ENCODE measurements at regions not wholly inside any gene's neighbourhood (a gene's known extent, or its start where the extent isn't known, plus 50 kb on each side); places are given as distances from the start of the nearest gene placed in this dataset.

DNA sequence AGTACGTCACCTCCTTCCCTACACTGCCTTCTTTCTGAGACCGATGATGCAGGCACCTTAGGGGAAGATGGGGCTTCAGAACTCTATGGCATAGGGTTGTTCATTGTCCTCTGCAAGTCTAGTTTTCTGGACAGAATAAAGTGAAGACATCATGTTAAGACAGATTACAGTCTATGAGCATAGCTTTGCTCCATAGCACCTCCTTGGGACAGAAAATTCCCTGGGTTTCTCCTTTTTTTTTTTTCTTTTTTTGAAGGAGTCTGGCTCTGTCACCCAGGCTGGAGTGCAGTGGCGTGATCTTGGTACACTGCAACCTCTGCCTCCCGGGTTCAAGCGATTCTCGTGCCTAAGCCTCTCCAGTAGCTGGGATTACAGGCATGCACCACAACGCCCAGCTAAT is 119.8 kb upstream of the CADM1 start:
- H3K27ac ChIP-seq = no peak overlapping the region
- TF ChIP-seq ZFX (IDR thresholded peaks at IDR 0.05; ENCODE audit: borderline replicate concordance) = no peak
- TF ChIP-seq, protein P1, sequence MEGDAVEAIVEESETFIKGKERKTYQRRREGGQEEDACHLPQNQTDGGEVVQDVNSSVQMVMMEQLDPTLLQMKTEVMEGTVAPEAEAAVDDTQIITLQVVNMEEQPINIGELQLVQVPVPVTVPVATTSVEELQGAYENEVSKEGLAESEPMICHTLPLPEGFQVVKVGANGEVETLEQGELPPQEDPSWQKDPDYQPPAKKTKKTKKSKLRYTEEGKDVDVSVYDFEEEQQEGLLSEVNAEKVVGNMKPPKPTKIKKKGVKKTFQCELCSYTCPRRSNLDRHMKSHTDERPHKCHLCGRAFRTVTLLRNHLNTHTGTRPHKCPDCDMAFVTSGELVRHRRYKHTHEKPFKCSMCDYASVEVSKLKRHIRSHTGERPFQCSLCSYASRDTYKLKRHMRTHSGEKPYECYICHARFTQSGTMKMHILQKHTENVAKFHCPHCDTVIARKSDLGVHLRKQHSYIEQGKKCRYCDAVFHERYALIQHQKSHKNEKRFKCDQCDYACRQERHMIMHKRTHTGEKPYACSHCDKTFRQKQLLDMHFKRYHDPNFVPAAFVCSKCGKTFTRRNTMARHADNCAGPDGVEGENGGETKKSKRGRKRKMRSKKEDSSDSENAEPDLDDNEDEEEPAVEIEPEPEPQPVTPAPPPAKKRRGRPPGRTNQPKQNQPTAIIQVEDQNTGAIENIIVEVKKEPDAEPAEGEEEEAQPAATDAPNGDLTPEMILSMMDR (IDR thresholded peaks at IDR 0.05) = no peak

DNA sequence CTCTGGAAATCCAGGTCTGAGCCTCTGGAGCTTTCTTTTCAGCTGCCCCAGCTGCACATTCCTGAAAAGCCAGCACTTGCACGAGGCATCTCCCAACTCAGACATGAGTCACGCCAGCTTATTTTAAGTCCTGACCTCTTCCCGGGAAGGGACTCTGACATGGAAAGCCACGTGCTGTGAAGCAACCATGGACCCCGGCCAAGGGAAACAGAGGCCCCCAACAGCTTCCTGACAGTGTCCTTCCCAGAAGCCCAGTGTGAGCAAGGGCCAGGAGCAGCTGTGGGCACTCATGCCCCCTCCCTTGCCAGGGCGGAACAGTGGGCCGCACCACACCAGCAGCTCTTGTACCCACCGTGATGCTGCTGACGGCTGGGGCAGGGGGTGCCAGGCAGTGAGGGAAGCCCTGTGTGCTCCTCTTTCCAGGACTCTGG is 118.8 kb upstream of the CADM1 start:
- no peak for TF ChIP-seq ZFX (IDR thresholded peaks at IDR 0.05; ENCODE audit: borderline replicate concordance)
- TF ChIP-seq, protein P1 (IDR thresholded peaks at IDR 0.05) = no peak
- no peak overlapping the region for H3K27ac ChIP-seq

DNA sequence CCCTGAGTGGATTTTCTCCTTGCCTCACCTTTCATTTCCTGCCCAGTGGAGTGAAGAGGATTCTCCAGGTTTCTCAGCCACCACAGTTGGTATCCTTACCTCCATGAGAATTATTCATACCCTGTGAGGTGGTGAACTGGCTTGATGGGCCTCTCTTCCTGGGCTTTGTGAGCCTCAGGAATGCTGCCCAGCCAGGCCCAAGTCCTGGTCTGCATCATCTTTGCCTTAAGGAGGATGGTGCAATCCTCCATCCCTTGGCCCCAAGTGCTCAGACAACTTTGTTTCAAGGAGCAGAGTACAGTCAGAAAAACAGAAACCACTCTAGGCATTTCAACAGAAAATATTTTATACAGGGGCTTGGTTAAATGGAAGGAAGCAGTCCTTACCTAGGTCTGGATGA is 114.2 kb upstream of the CADM1 start:
- H3K27ac ChIP-seq = no peak overlapping the region
- TF ChIP-seq, protein P1 (IDR thresholded peaks at IDR 0.05) = no peak
- no peak for TF ChIP-seq ZFX (IDR thresholded peaks at IDR 0.05; ENCODE audit: borderline replicate concordance)

DNA sequence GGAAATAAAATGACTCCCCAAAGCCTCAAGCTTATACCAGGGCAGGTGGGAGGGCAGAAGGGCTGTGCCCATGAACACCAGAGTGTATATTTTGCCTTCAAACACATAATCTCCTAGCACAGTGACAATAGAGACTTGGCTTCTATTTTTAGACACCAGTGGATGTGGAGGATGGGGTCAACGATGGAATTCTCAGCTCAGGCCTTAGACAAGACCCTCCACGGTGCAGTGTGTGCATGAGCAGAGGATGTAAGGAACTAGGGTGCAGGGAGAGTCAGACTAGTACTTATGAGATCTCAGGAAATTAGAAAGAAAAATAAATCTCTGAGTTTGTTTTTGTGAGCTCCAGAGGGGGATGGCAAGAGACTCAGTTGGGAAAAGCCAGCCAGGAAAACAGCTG is 113.6 kb upstream of the CADM1 start:
- no peak overlapping the region for H3K27ac ChIP-seq
- no peak for TF ChIP-seq ZFX (IDR thresholded peaks at IDR 0.05; ENCODE audit: borderline replicate concordance)
- TF ChIP-seq, protein P1 (IDR thresholded peaks at IDR 0.05) = no peak

DNA sequence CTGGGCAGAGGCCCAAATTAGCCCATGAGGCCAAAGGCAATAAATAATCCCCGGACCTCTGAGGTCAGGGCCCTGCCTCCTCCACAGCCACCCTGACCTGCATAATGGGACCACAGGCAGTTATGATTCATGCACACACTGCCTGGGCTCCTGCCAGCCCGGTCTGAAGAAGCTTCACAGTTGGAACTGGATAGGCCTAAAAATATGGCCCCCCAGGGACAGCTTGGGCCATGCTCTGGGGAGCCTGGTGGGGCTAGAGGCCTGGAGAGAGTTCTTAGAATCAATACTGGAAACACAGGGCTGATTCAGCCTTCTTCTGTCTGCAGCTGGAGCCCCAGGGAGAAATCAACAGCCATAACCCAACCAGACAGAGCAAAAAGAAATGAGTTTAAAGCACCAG is 112.8 kb upstream of the CADM1 start:
- H3K27ac ChIP-seq = no peak overlapping the region
- TF ChIP-seq, protein P1 (IDR thresholded peaks at IDR 0.05) = no peak
- TF ChIP-seq ZFX (IDR thresholded peaks at IDR 0.05; ENCODE audit: borderline replicate concordance) = no peak

DNA sequence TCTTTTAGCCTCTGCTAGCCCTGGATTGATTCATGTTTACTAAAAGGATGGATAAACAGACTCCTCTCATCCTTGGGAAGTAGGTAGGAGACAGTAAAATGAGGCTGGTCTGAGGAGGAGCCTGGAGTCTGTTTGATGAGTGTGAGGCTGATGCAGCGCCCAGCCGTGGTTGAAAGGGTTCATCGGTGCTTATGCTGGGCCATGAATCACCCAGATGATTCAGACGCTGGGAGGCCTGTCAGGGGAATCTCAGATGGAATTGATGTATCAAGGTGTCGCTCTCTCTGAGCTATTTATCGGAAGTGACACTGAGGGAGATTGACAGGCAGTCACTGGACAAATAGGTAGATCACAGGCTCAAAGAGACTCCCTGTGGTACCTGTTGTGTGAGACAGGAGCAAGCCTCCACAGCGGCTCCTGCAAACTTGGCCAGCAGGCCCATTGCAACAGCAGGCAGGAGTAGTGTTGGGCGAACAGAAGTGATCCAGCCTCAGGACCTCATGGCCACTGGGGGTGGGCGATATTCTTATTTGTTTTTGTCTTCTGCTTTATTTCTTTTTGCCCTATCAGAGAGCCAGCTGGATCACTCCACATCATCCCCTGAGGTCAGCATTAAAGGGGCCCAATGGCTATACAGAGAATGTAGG is 109.9 kb upstream of the CADM1 start:
- H3K27ac ChIP-seq = no peak overlapping the region
- TF ChIP-seq, protein P1 (IDR thresholded peaks at IDR 0.05) = no peak
- no peak for TF ChIP-seq ZFX (IDR thresholded peaks at IDR 0.05; ENCODE audit: borderline replicate concordance)

DNA sequence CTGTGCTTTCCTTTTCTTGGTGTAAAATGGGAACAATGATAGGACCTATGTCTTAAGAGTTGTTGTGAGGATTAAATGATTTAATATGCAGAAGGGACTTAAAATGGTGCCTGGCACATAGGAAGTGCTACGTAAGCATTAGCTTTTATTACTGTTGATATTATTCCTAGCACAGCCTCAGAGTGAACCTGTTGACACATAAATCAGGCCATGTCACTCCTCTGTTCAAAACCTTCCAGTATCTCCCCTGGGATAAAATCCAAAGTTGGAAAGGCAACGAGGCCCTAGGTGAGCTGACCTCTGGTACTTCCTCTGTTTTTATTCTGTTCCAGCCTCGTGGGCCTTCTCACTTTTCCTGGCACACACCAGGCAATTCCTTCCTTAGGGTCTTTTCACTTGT is 108.8 kb upstream of the CADM1 start:
- no peak for TF ChIP-seq ZFX (IDR thresholded peaks at IDR 0.05; ENCODE audit: borderline replicate concordance)
- TF ChIP-seq, protein P1 (IDR thresholded peaks at IDR 0.05) = no peak
- no peak overlapping the region for H3K27ac ChIP-seq

All from 22Rv1 (cell line).